Keratinocyte (primary cell): ENCODE measurements at regions not wholly inside any gene's neighbourhood (a gene's known extent, or its start where the extent isn't known, plus 50 kb on each side); places are given as distances from the start of the nearest gene placed in this dataset.

Source experiments
- EZH2 ChIP-seq: IDR thresholded peaks from one replicate; pipeline ENCODE4 v1.6.1; 2012; ENCODE audit warnings: inconsistent platforms, mild to moderate bottlenecking, low read length, moderate library complexity
- TF ChIP-seq, protein P1 (sequence below), 3 experiments: IDR thresholded peaks in 1 of 3; conservative IDR thresholded peaks in 1 of 3; optimal IDR thresholded peaks in 1 of 3; 2 replicates in 2 of 3; 3 replicates in 1 of 3; pipeline versions ENCODE3 to v1.5.1; 2011; ENCODE audit warnings: low read length in 3 of 3, mild to moderate bottlenecking in 3 of 3, moderate library complexity in 2 of 3, control low read depth in 1 of 3, inconsistent platforms in 1 of 3; ENCODE audit not compliant: insufficient read depth in 2 of 3; ENCODE audit errors: extremely low read depth in 1 of 3

DNA sequence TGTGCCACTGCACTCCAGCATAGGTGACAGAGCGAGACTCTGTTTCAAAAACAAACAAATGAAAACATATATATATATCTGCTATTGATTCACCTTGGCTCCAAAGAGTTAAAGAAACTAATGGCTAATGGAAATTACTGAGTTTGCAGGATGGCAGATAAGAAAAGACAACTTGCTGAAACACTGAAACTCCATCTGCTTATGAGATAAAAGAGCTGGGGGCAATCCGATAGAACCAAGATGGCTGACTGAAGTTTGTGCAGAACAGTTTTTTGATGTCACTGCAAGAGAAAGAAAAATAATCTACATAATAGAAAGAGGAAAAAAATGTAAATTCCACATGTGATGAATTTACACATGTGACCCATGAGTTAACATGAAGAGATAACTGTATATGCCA lies 88.2 kb downstream of the LRATD1 start:
- TF ChIP-seq, protein P1, sequence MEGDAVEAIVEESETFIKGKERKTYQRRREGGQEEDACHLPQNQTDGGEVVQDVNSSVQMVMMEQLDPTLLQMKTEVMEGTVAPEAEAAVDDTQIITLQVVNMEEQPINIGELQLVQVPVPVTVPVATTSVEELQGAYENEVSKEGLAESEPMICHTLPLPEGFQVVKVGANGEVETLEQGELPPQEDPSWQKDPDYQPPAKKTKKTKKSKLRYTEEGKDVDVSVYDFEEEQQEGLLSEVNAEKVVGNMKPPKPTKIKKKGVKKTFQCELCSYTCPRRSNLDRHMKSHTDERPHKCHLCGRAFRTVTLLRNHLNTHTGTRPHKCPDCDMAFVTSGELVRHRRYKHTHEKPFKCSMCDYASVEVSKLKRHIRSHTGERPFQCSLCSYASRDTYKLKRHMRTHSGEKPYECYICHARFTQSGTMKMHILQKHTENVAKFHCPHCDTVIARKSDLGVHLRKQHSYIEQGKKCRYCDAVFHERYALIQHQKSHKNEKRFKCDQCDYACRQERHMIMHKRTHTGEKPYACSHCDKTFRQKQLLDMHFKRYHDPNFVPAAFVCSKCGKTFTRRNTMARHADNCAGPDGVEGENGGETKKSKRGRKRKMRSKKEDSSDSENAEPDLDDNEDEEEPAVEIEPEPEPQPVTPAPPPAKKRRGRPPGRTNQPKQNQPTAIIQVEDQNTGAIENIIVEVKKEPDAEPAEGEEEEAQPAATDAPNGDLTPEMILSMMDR (optimal IDR thresholded peaks at IDR 0.05 in 1 of 3, IDR thresholded peaks at IDR 0.05 in 1 of 3, conservative IDR thresholded peaks at IDR 0.05 in 1 of 3; ENCODE audit: extremely low read depth in 1 of 3, insufficient read depth in 2 of 3, low read length in 3 of 3) = no peak
- TF ChIP-seq EZH2 = no peak
